NCI-H146 (cell line): ENCODE measurements at regions not wholly inside any gene's neighbourhood (a gene's known extent, or its start where the extent isn't known, plus 50 kb on each side); places are given as distances from the start of the nearest gene placed in this dataset.
"Not testable (repeated sequence)": the region's sequence is repeated elsewhere in the genome, so short reads cannot be mapped to it uniquely, and the experiment has no call there.

Experiments
- DNase-seq: peaks from one replicate; lab custom pipeline; 2025; lab: John Stamatoyannopoulos, UW

GRCh38 chr10:8311526-8312070 lies 257.1 kb downstream of the GATA3 start:
- DNase-seq, result no peak

- DNase-seq, result no peak
Observed at GRCh38 chr10:8312079-8312478, 257.6 kb downstream of the GATA3 start.

DNA sequence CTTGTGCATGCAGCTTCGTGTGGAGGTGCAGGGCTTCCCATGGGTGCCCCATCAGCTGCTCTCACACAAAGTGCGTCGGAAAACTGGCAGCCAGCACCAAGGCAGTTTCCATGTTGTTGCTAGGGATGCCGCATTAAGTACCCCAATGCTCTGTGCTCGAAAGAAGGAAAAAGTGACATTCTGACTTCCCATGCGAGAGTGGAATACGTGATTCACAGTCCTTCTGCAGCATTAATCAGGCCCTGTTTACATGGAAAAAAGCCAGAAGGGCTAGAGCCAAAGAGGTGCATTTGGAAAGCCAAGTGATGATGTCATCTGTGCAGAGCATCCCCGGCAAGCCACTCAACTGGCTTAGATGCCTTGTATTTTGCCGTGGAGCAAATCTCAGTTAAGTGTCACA lies 258.3 kb downstream of the GATA3 start:
- no peak for DNase-seq

DNA sequence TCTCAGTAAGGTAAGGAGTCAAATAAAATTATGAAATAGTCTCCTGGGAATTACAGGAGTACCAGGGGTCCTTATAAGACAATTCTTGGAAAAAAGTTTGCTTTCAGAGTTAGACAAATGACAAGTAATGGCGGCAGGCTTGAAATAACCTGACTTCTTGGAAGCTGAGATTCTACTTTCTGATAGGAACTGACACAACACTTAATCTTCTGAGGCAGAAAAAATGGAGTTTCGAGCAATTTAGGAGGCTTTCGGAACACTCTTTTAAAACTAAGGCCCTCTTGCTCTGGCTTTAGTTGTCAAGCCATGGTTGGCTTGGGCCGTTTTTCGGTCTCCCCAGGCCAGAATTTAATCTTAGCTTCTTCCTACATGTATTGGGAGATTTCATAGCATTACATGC lies 260.0 kb downstream of the GATA3 start:
- no peak for DNase-seq

DNA sequence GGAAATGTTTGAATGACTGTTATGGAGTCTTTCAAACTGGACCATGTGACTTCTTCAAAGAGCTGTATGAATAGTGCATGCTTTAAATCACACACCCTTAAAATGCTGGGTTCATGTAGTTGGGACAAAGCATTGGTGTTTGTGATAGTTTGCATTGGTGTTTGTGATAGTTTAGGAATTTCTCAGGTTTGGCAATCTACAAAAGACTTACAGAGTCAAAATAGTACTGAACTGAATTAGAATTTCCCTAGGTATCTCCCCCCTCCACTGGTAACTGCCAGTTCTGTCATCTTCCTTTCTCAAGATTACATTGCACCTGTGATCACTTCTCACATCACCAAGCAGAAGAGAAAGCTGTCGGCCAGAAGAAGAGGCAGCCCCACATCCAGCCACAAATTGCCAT lies 261.1 kb downstream of the GATA3 start:
- no peak for DNase-seq

GRCh38 chr10:8316284-8316683 lies 261.8 kb downstream of the GATA3 start:
- DNase-seq, result no peak

DNA sequence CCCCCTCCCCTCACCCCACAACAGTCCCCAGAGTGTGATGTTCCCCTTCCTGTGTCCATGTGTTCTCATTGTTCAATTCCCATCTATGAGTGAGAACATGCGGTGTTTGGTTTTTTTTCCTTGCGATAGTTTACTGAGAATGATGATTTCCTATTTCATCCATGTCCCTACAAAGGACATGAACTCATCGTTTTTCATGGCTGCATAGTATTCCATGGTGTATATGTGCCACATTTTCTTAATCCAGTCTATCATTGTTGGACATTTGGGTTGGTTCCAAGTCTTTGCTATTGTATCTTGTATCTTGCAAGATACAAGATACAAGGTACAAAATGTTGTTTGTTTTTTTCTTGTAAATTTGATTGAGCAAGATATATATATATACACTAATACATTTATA lies 263.9 kb downstream of the GATA3 start:
- DNase-seq, result not testable (repeated sequence)

DNA sequence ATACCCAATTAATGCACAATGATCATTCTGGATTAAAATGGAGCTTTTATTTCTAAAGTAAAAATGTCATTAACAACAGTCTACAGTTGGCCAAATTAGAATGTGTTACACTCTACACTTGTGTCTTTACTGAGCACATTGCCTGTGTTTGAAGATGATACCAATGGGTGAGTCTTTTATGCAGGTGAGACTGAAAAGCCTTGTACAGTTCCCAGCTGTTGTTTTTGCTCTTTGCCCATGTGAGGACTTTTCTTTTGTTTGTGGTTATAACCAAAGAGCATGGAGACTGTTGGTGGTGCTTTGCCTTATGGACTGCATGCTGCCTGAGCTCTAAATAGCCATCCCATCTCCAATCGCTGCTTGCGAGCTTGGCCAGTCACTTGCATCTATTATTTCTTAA lies 264.5 kb downstream of the GATA3 start:
- no peak for DNase-seq

- no peak for DNase-seq
Observed at GRCh38 chr10:8319704-8320103, 265.2 kb downstream of the GATA3 start.

- DNase-seq, result peak; percentile 38
Observed at GRCh38 chr10:8321990-8322389, 267.5 kb downstream of the GATA3 start.

DNA sequence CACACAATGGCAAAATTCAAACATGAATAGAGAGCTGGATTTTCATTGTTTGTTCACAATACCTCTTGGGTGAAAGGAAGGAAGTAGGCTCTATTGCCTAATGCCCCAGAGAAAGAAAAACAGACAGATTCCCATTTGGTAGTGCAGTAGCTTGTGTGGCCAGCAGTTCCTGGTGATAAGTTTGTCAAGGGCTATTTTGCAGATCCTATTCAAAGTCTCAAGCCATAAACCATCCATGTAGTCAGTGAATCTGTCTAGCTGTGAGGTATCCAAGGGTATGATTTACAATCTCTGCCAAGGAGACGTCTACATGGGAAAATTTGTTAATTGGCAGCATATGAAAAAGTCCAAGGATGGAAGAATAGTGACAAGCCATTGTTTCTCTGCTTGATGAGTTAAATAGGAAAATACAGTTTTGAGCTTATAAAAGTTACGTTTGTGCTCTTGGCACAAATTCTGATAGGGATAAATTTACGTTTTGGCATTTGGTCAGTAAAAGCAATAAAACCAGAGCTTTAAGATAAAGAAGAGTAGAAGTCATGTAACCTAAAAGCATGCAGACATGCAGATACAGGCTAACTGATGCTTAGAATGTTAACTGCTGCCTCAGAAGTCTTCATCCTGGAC lies 269.1 kb downstream of the GATA3 start:
- DNase-seq, result no peak

DNA sequence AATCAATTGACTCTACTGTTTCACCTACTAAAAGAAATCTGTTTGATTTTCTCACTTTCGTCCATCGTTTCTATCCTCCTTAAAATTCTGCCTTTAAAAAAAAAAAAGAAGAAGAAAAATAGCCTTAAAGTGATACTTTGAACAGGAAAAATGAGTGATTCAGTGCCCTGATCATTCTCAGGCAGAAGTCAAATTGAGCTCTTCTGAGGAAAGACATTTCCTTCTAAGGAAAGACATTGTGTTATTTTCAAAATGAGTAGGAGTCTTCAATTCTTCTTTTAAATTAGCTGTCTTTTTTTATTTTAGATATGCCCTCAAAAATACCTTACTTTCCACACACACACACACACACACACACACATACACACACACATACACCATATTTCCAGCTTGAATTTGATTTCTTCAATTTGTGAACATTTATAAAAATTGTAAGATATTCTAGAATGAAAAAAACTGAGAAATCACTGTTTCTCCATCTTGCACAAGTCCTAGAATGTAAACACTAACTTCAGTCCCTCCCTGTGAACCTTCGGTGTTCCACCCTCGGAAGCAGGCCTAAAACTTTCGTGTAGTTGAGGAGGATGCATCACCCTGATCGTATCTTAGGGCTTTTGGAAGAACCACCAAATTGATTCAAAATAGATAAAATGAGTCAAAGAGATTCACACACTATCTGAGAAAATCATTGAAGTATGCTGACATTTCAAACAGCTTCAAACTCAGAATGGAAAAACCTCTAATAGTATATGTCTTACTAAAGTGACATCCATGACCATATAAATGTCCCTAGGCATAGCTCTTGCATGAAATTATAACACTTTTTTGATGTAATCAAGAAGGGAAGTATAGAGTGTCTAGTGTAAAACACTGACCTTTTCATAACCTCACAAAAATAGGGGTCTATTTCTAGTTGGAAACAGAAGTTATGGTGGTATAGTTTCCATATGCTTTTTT lies 270.8 kb downstream of the GATA3 start:
- DNase-seq, result no peak

DNA sequence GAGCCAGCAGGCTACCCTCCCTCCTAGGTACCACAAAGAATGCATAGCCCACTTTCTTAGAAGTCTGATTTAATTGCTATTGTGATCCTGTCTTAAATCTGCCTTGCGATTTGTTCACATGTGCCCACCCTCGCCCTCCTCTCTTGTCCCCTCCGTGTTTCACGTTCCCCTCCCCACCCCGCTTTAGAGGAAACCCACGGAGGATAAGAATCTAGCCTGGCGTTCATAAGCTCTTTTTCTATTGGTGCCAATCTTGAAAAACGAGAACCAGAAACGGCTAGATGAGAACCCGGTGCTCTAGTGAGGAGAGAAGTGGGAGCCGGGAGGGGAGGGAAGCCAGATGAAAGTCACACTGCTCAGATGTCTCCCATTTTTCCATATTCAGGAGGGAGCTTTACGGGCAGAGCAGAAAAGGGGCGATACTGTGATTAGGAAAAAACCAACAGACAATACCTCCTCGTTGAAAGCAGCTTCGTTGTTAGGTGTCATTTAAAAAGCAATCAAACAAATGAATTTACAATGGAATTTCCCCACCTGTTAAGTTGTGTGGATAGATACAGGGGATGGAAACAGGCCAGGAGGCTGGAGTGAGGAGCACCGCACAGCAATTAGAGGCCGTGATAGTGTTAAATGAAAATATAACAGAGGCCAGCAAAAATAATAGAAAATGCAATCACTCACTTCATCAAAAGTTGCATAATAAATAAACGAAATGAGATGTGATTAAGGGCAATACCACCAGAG lies 272.1 kb downstream of the GATA3 start:
- DNase-seq, result no peak

- DNase-seq, result no peak
Observed at GRCh38 chr10:8327140-8327423, 272.6 kb downstream of the GATA3 start.

GRCh38 chr10:8331387-8331786 lies 276.9 kb downstream of the GATA3 start:
- DNase-seq, result no peak

DNA sequence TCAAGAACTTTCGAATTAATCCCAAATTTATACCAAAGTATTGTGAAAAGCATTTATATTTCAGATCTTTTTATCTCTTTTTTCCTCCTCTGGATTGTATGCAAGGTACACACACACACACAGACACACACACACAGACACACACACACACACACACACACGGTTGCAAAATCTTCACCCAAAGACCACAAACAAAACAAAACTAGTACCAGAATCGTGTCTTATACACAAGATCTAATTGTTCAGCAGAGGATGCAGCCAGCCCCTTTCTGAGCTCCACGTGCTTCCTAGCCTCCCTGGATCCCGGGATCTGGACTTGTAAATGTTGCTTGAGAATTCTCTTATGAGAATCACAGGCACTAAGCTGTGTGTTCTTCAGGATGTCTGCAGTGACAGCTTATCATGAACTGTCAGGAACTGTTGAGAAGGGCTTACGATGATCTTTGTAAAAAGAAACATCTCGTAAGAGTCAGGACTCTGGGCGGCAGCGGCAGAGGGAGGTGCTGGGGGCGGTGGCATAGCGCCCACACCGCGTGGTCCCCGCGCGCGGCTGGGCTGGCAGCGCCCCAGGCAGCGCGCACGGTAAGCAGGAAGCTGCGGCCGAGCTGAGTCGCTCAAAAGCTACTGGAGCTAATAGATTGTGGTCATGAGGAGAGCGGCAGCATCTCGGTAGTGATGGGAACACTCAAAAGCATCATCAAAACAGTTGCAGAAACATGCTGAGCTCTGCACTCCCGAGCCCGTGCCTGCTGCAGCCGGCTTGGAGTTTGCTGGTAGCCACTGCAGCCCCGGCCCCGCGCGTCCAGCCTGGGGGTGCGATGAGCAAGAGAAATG lies 277.6 kb downstream of the GATA3 start:
- peak; percentile 26 for DNase-seq

- no peak for DNase-seq
Observed at GRCh38 chr10:8332730-8333111, 278.2 kb downstream of the GATA3 start.

GRCh38 chr10:8334631-8335030 lies 280.1 kb downstream of the GATA3 start:
- no peak for DNase-seq

DNA sequence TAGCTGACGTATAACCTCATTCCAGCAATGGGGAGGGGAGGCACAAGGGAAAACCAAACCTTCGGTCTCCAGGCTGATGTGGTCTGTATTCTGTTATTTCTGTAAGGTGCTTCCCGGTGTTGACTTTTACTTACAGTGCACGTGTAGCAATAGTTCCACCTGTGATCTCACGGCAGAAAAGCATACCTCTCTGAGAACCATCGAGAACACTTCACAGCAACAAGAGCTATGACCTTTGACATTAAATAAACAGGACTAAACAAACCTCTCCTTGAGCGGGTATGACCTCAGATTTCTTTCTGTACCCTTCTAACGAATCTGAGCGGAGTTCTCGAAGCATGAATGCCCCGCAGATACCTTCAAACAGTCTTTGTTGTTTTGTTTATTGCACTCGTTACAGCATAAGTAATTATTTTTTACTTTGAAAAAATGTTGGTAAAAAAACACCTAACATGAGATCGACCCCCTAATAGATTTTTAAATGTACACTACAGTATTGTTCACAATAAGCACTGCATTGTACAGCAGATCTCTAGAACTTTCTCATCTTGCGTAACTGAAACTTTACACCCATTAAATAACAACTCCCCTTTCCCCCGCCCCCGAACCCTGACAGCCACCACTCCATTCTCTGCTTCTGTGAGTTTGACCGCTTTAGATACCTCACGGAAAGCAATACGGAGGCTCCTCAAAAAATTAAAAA lies 282.3 kb downstream of the GATA3 start:
- no peak for DNase-seq

DNA sequence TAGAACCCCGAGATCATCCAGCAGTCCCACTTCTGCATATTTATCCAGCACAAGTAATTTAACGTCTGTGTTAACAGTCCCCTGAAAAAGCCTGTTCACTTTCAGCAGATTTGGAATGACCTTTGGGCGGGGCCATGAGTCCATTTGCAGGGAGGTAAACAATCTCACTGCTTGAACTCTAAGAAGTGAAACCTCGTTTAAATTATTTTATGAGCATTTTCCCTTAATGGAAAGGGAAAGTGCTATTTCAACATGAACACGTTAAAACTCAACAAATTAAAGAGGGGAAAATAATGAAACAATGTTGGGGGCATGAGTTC lies 282.8 kb downstream of the GATA3 start:
- DNase-seq, result no peak

DNA sequence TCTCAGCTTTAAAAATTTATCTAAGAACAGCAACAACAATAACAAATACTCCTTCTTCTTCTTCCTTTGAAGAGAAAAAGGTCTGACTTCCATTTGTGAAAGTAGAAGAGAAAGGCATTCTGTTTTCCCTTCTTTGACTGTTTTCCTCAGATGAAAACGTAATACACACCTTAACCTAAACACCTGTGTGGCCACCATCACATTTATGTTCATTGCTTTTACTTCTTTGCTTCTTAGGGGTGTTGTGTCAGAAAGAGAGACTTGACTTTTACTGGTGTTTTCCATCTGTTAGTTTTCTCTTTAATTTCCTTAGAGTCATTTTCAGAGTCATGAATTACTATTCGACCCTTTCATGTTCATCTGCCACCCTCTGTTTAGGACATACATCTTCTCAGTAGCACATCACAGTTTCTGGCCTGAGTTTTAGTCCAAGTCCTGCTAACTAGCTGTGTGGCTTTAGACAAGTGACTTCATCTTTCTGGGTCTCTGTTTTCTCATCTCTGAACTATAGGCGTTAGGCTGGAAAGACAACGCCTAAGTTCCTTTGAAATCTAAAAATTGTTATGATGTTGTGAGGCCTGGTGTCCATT lies 283.8 kb downstream of the GATA3 start:
- DNase-seq, result no peak
